ENCODE measurements at regions not wholly inside any gene's neighbourhood (a gene's known extent, or its start where the extent isn't known, plus 50 kb on each side); places are given as distances from the start of the nearest gene placed in this dataset.

DNA sequence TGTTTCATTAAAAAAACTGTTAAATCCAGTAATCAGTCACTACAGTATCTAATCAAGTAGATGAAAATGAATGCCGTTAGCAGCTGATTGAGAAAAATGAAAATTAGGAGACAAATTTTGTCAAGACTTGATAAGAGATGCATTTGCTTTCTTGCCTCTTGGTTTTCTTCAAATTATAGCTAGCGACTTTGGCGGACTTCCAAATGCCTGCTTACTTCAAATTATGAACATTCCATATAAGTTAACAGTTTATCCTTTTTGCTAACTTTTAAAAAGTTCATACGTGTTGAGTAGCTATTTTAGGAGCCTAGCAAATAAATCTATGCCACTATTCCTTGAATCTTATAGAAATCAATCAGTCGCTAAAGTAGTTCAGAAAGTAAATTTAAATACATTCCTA, 58.8 kb downstream of the PPP4R3C start:
- no peak overlapping the region for H3K4me3 ChIP-seq
- H3K27ac ChIP-seq = no peak overlapping the region
- H3K9me3 ChIP-seq = no peaks in the 10 kb centered on the region
- no peaks in the 10 kb centered on the region for H3K27me3 ChIP-seq
- H3K36me3 ChIP-seq = no peaks in the 10 kb centered on the region
- ATAC-seq = no peak
- no peaks in the 10 kb centered on the region for H3K4me1 ChIP-seq
- intact Hi-C loops (cut with DNase I) = no loop called here
- TF ChIP-seq, protein P1, sequence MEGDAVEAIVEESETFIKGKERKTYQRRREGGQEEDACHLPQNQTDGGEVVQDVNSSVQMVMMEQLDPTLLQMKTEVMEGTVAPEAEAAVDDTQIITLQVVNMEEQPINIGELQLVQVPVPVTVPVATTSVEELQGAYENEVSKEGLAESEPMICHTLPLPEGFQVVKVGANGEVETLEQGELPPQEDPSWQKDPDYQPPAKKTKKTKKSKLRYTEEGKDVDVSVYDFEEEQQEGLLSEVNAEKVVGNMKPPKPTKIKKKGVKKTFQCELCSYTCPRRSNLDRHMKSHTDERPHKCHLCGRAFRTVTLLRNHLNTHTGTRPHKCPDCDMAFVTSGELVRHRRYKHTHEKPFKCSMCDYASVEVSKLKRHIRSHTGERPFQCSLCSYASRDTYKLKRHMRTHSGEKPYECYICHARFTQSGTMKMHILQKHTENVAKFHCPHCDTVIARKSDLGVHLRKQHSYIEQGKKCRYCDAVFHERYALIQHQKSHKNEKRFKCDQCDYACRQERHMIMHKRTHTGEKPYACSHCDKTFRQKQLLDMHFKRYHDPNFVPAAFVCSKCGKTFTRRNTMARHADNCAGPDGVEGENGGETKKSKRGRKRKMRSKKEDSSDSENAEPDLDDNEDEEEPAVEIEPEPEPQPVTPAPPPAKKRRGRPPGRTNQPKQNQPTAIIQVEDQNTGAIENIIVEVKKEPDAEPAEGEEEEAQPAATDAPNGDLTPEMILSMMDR (IDR thresholded peaks at IDR 0.05) = no peak
- no peak for DNase-seq
- 75 to 85% methylated on average over 5 of the region's 5 CpGs for WGBS, 2 donors

DNA sequence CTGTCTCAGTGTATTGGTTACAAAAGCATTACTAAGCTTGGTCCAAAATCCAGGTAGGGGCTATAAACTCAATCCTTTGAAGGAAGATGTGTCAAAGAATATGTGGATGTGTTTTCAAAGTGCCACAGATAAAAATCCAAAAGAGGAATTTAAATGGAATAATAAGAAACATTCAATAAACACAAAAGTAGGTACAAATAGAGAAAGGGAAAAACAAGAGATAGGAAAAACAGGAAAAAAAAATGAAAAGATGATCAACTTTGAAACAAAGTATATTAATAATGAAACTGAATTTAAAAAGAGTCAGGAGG, 64.0 kb downstream of the PPP4R3C start:
- ATAC-seq (no peak), DNase-seq (no peak)
- no peaks in the 10 kb centered on the region for H3K4me1 ChIP-seq
- TF ChIP-seq, protein P1 (IDR thresholded peaks at IDR 0.05) = no peak
- H3K27me3 ChIP-seq = no peaks in the 10 kb centered on the region
- no peaks in the 10 kb centered on the region for H3K36me3 ChIP-seq
- H3K27ac ChIP-seq = no peak overlapping the region
- no peaks in the 10 kb centered on the region for H3K9me3 ChIP-seq
- H3K4me3 ChIP-seq = no peak overlapping the region
- intact Hi-C loops (cut with DNase I) = no loop called here

DNA sequence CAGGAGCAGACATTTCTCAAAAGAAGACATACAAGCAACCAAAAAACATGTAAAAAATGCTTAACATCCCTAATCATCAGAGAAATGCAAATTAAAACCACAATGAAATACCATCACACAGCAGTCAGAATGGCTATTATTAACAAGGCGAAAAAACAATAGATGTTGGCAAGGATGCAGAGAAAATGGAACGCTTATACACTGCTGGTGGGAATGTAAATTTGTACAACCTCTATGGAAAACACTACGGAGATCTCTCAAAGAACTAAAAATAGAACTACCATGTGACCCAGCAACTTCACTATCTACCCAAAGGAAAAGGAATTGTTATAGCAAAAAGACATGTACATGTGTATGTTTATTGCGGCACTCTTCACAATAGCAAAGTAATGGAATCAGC, 71.5 kb downstream of the PPP4R3C start:
- intact Hi-C loops (cut with DNase I) = no loop called here
- Histone ChIP-seq H3K27ac (no peak overlapping the region), H3K4me1 (no peaks in the 10 kb centered on the region), H3K27me3 (no peaks in the 10 kb centered on the region), H3K36me3 (no peaks in the 10 kb centered on the region), H3K9me3 (no peaks in the 10 kb centered on the region), H3K4me3 (no peak overlapping the region)
- DNase-seq (no peak), ATAC-seq (no peak)
- 57 to 58% methylated on average over 4 of the region's 4 CpGs for WGBS, 2 donors
- TF ChIP-seq, protein P1 (IDR thresholded peaks at IDR 0.05) = no peak

DNA sequence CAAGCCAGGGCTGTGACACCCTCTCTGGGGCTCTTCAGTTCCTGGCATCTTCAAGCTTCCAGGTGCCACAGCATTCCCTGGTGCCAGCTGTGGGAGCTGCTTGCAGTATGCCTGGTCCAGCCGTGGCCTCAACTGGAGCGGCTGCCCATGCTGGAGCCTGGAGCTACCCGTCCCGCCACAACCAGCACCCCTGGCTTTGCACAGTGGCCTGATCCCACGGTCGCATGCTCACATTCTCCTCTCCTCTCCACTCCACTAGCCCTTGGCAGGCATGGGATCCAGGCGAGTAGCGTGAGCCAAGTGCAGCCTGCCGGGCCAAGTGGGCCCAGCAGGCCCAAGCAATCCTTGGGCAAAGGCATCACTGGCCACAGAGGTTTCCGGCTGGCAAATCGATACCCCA, 81.7 kb downstream of the PPP4R3C start:
- DNase-seq (no peak), ATAC-seq (no peak)
- WGBS, 2 donors = 94 to 97% methylated on average over 10 to 11 of the region's 11 CpGs
- H3K4me1 ChIP-seq = no peaks in the 10 kb centered on the region
- no peaks in the 10 kb centered on the region for H3K36me3 ChIP-seq
- no peaks in the 10 kb centered on the region for H3K9me3 ChIP-seq
- TF ChIP-seq, protein P1 (IDR thresholded peaks at IDR 0.05) = no peak
- intact Hi-C loops (cut with DNase I) = no loop called here
- no peak overlapping the region for H3K4me3 ChIP-seq
- H3K27me3 ChIP-seq = no peaks in the 10 kb centered on the region
- no peak overlapping the region for H3K27ac ChIP-seq
